GM19043 (cell line): ENCODE measurements at regions not wholly inside any gene's neighbourhood (a gene's known extent, or its start where the extent isn't known, plus 50 kb on each side); places are given as distances from the start of the nearest gene placed in this dataset.
"Not testable (repeated sequence)": the region's sequence is repeated elsewhere in the genome, so short reads cannot be mapped to it uniquely, and the experiment has no call there.

Source experiments
- ATAC-seq: cut with Tn5 transposase; IDR thresholded peaks from one replicate; pipeline ENCODE4 v1.9.1; 2021; ENCODE audit warnings: low read depth; ENCODE audit not compliant: unreplicated experiment

GRCh38 chr13:33542309-33543088, 256.9 kb upstream of the STARD13 start:
- ATAC-seq: peak; percentile 66

- peak; percentile 3 for ATAC-seq
Measured at GRCh38 chr13:33543089-33543459, 257.5 kb upstream of the STARD13 start.

GRCh38 chr13:33543631-33544265, 258.2 kb upstream of the STARD13 start:
- ATAC-seq: no peak

- ATAC-seq: no peak
Measured at GRCh38 chr13:33544308-33544707, 258.8 kb upstream of the STARD13 start.

GRCh38 chr13:33545492-33545891, 259.9 kb upstream of the STARD13 start:
- no peak for ATAC-seq

- ATAC-seq: no peak
Measured at GRCh38 chr13:33547035-33547434, 261.5 kb upstream of the STARD13 start.

GRCh38 chr13:33548069-33548468, 262.5 kb upstream of the STARD13 start:
- no peak for ATAC-seq

- no peak for ATAC-seq
Measured at GRCh38 chr13:33550276-33550675, 264.7 kb upstream of the STARD13 start.

- ATAC-seq: no peak
Measured at GRCh38 chr13:33550885-33551284, 265.3 kb upstream of the STARD13 start.

- peak; percentile 89 for ATAC-seq
Measured at GRCh38 chr13:33554919-33555791, 262.8 kb upstream of the RFC3 start.

- ATAC-seq: no peak
Measured at GRCh38 chr13:33556828-33557227, 261.1 kb upstream of the RFC3 start.

GRCh38 chr13:33560726-33561125, 257.2 kb upstream of the RFC3 start:
- no peak for ATAC-seq

GRCh38 chr13:33561627-33562026, 256.3 kb upstream of the RFC3 start:
- no peak for ATAC-seq

- ATAC-seq: peak; percentile 89
Measured at GRCh38 chr13:33571618-33572017, 246.3 kb upstream of the RFC3 start.

GRCh38 chr13:33572322-33572721, 245.6 kb upstream of the RFC3 start:
- ATAC-seq: not testable (repeated sequence)

GRCh38 chr13:33575378-33575777, 242.6 kb upstream of the RFC3 start:
- no peak for ATAC-seq

- ATAC-seq: no peak
Measured at GRCh38 chr13:33577007-33577406, 240.9 kb upstream of the RFC3 start.

- no peak for ATAC-seq
Measured at GRCh38 chr13:33578786-33579185, 239.2 kb upstream of the RFC3 start.

- ATAC-seq: no peak
Measured at GRCh38 chr13:33582121-33582520, 235.8 kb upstream of the RFC3 start.

- no peak for ATAC-seq
Measured at GRCh38 chr13:33583398-33583797, 234.6 kb upstream of the RFC3 start.

GRCh38 chr13:33590936-33591335, 227.0 kb upstream of the RFC3 start:
- no peak for ATAC-seq
